HG03432 (cell line): ENCODE measurements at regions not wholly inside any gene's neighbourhood (a gene's known extent, or its start where the extent isn't known, plus 50 kb on each side); places are given as distances from the start of the nearest gene placed in this dataset.

ENCODE experiments used
- ATAC-seq: cut with Tn5 transposase; IDR thresholded peaks from one replicate; pipeline ENCODE4 v1.9.1; 2021; ENCODE audit warnings: mild to moderate bottlenecking, moderate library complexity; ENCODE audit not compliant: unreplicated experiment

- no peak for ATAC-seq
These were observed 109.1 kb upstream of the BCAT1 start for GRCh38 chr12:25058012-25058411.

- no peak for ATAC-seq
These were observed 107.7 kb upstream of the BCAT1 start for GRCh38 chr12:25056486-25057130.

- ATAC-seq, result no peak
These were observed 107.1 kb upstream of the BCAT1 start for GRCh38 chr12:25056011-25056410.

- ATAC-seq, result no peak
These were observed 105.9 kb upstream of the BCAT1 start for GRCh38 chr12:25054783-25055144.

GRCh38 chr12:25054076-25054782 is 105.3 kb upstream of the BCAT1 start:
- no peak for ATAC-seq

- ATAC-seq, result no peak
These were observed 104.0 kb upstream of the BCAT1 start for GRCh38 chr12:25052914-25053211.

GRCh38 chr12:25052196-25052913 is 103.5 kb upstream of the BCAT1 start:
- ATAC-seq, result peak; percentile 74

GRCh38 chr12:25051656-25052195 is 102.8 kb upstream of the BCAT1 start:
- peak; percentile 64 for ATAC-seq

- no peak for ATAC-seq
These were observed 102.3 kb upstream of the BCAT1 start for GRCh38 chr12:25051171-25051570.

GRCh38 chr12:25045869-25046268 is 97.0 kb upstream of the BCAT1 start:
- ATAC-seq, result no peak

- peak; percentile 92 for ATAC-seq
These were observed 92.3 kb upstream of the BCAT1 start for GRCh38 chr12:25041006-25041741.

GRCh38 chr12:25040593-25040992 is 91.7 kb upstream of the BCAT1 start:
- no peak for ATAC-seq

GRCh38 chr12:25034676-25035075 is 85.8 kb upstream of the BCAT1 start:
- ATAC-seq, result no peak

GRCh38 chr12:25025951-25026490 is 77.1 kb upstream of the BCAT1 start:
- no peak for ATAC-seq

- no peak for ATAC-seq
These were observed 76.4 kb upstream of the BCAT1 start for GRCh38 chr12:25025260-25025659.

GRCh38 chr12:25023808-25024207 is 74.9 kb upstream of the BCAT1 start:
- ATAC-seq, result peak; percentile 27

GRCh38 chr12:25020621-25021243 is 71.8 kb upstream of the BCAT1 start:
- ATAC-seq, result peak; percentile 86

- ATAC-seq, result no peak
These were observed 69.2 kb upstream of the BCAT1 start for GRCh38 chr12:25018146-25018545.

GRCh38 chr12:25017336-25017735 is 68.4 kb upstream of the BCAT1 start:
- ATAC-seq, result no peak

- no peak for ATAC-seq
These were observed 66.1 kb upstream of the BCAT1 start for GRCh38 chr12:25014961-25015360.

GRCh38 chr12:25013061-25013460 is 64.2 kb upstream of the BCAT1 start:
- no peak for ATAC-seq
